ENCODE measurements at regions not wholly inside any gene's neighbourhood (a gene's known extent, or its start where the extent isn't known, plus 50 kb on each side); places are given as distances from the start of the nearest gene placed in this dataset.

GRCh38 chr1:14109276-14109635 lies 409.3 kb downstream of the PRDM2 start:
- Histone ChIP-seq H3K27me3 (ENCODE audit: control insufficient read depth in 2 of 2, insufficient read depth in 2 of 2, low read length in 2 of 2) (no peaks in the 10 kb centered on the region), H3K4me3 (replicated peaks in 1 of 3; ENCODE audit: low read depth in 2 of 3, low read length in 3 of 3) (no peak overlapping the region), H3K9me3 (replicated peaks in 1 of 2; ENCODE audit: control insufficient read depth in 1 of 2, insufficient read depth in 1 of 2, low read length in 2 of 2) (no peaks in the 10 kb centered on the region), H3K9ac (ENCODE audit: insufficient read depth, low read length, poor library complexity, severe bottlenecking) (no peak overlapping the region), H3K4me1 (ENCODE audit: control insufficient read depth in 1 of 2, insufficient read depth in 2 of 2, low read length in 2 of 2) (no peaks in the 10 kb centered on the region), H2AFZ (ENCODE audit: insufficient read depth, low read depth, low read length, poor library complexity, severe bottlenecking) (no peak overlapping the region), H3K4me2 (replicated peaks; ENCODE audit: extremely low read depth, low read length, poor library complexity, severe bottlenecking) (no peak overlapping the region), H3K79me2 (ENCODE audit: insufficient read depth, low read length) (no peaks in the 10 kb centered on the region), H3K36me3 (replicated peaks in 1 of 2; ENCODE audit: control insufficient read depth in 1 of 2, insufficient read depth in 2 of 2, low read length in 2 of 2) (no peaks in the 10 kb centered on the region), H3K27ac (ENCODE audit: low read depth in 1 of 2, low read length in 2 of 2) (no peak overlapping the region), H4K20me1 (ENCODE audit: insufficient read depth, low read length) (no peaks in the 10 kb centered on the region)
- no peaks in the 10 kb centered on the region for H3K36me3 Mint-ChIP-seq
- no peak overlapping the region for H3K27ac Mint-ChIP-seq
- H3K4me1 Mint-ChIP-seq = no peaks in the 10 kb centered on the region
- peaks cover 0 to 2% (median 0%) of the 10 kb centered on the region in 7 donors for H3K9me3 Mint-ChIP-seq
- peaks cover 2 to 4% (median 3%) of the 10 kb centered on the region in 3 donors for H3K27me3 Mint-ChIP-seq (ENCODE audit: low read depth in 3 of 3)
- WGBS (ENCODE audit: insufficient coverage) = no CpG with 5 or more reads among the region's 1 CpG
- TF ChIP-seq CTCF (IDR thresholded peaks at IDR 0.05) = no peak
- no peak overlapping the region for H3K4me3 Mint-ChIP-seq
- no peak for DNase-seq
- intact Hi-C loops (cut with micrococcal nuclease) = no loop called here

- Mint-ChIP-seq H3K4me3 (no peak overlapping the region), H3K9me3 (peaks cover 0 to 4% (median 0%) of the 10 kb centered on the region in 7 donors), H3K27me3 (ENCODE audit: low read depth in 3 of 3) (peaks cover 5 to 7% (median 5%) of the 10 kb centered on the region in 3 donors), H3K36me3 (no peaks in the 10 kb centered on the region), H3K4me1 (no peaks in the 10 kb centered on the region), H3K27ac (no peak overlapping the region)
- H3K9ac ChIP-seq (ENCODE audit: insufficient read depth, low read length, poor library complexity, severe bottlenecking) = no peak overlapping the region
- H3K27ac ChIP-seq (ENCODE audit: low read depth in 1 of 2, low read length in 2 of 2) = no peak overlapping the region
- DNase-seq = no peak
- H3K9me3 ChIP-seq (replicated peaks in 1 of 2; ENCODE audit: control insufficient read depth in 1 of 2, insufficient read depth in 1 of 2, low read length in 2 of 2) = no peaks in the 10 kb centered on the region
- H3K36me3 ChIP-seq (replicated peaks in 1 of 2; ENCODE audit: control insufficient read depth in 1 of 2, insufficient read depth in 2 of 2, low read length in 2 of 2) = no peaks in the 10 kb centered on the region
- H3K4me1 ChIP-seq (ENCODE audit: control insufficient read depth in 1 of 2, insufficient read depth in 2 of 2, low read length in 2 of 2) = no peaks in the 10 kb centered on the region
- H3K4me2 ChIP-seq (replicated peaks; ENCODE audit: extremely low read depth, low read length, poor library complexity, severe bottlenecking) = no peak overlapping the region
- intact Hi-C loops (cut with micrococcal nuclease) = no loop called here
- TF ChIP-seq CTCF (IDR thresholded peaks at IDR 0.05) = no peak
- H3K4me3 ChIP-seq (replicated peaks in 1 of 3; ENCODE audit: low read depth in 2 of 3, low read length in 3 of 3) = no peak overlapping the region
- WGBS (ENCODE audit: insufficient coverage) = 86% methylated on average over 2 of the region's 2 CpGs
- no peaks in the 10 kb centered on the region for H3K27me3 ChIP-seq (ENCODE audit: control insufficient read depth in 2 of 2, insufficient read depth in 2 of 2, low read length in 2 of 2)
- no peaks in the 10 kb centered on the region for H3K79me2 ChIP-seq (ENCODE audit: insufficient read depth, low read length)
- no peaks in the 10 kb centered on the region for H4K20me1 ChIP-seq (ENCODE audit: insufficient read depth, low read length)
- no peak overlapping the region for H2AFZ ChIP-seq (ENCODE audit: insufficient read depth, low read depth, low read length, poor library complexity, severe bottlenecking)
Observed at GRCh38 chr1:14110040-14110439, 410.1 kb downstream of the PRDM2 start.
